ENCODE measurements at regions not wholly inside any gene's neighbourhood (a gene's known extent, or its start where the extent isn't known, plus 50 kb on each side); places are given as distances from the start of the nearest gene placed in this dataset.
A peak's percentile ranks its signal among the peaks of the same experiment; 100 is the strongest.
"Not testable (repeated sequence)": the region's sequence is repeated elsewhere in the genome, so short reads cannot be mapped to it uniquely, and the experiment has no call there.

DNA sequence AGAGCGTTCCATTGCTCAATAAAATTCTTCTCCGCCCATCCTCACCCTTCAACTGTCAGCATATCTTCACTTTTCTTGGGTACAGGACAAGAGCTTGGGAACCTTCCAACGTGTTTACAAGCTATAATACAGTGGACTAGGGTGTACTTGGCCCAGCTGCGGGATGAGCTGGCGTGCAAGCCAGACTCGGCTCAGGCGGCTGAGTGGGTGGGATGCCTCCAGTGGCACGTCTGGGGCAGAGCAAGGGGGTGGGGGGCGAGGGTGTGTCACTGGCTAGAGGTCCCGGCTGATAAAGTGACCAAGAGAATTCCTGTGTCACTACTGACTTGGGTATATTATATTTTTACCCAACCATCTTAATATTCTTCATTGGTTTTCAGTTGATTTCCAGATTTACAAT is 179.7 kb downstream of the EVA1A start:
- Mint-ChIP-seq H3K27ac (no peak overlapping the region), H3K4me1 (no peaks in the 10 kb centered on the region)

DNA sequence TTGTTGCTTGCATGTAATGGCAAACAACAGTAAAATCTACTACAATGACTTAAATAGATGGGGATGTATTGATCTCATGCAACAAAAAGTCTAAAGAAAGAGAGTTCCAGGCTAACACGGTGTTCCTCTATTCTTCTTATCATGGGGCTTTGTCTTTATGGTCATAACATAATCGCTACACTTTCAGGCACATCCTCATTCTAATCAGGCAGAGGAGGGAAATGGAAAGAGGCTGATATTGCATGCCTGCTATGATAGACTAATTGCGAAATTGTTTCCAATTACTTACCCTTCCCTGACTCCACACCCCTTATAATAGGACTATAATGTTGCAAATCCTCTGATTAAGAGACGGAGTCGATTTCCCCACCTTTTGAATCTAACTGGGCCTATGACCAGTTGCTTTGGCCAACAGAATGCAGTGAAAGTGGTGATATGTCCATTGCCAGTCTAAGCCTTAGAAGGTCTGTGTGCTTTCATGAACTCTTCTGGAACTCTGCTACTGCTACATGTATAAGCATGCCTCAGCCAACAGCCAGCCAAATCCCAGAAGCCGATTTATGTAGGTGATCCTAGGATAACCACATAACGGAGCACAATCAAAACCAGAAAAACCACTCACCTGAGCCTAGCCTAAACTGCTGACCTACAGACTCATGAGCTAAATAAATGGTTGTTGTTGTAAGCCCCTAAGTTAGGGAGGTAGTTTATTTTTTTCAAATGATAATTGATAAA is 180.3 kb upstream of the TACR1 start:
- H3K4me3 ChIP-seq (ENCODE audit: low read depth, low read length), result no peak overlapping the region
- ATAC-seq (ENCODE audit: low read depth in 2 of 2), result no peak
- Mint-ChIP-seq H3K4me1 (no peaks in the 10 kb centered on the region), H3K27ac (no peak overlapping the region), H3K27me3 (no peaks in the 10 kb centered on the region), H3K4me3 (no peak overlapping the region), H3K9me3 (peaks cover 0 to 4% (median 0%) of the 10 kb centered on the region in 7 donors), H3K36me3 (no peaks in the 10 kb centered on the region)
- DNase-seq, result no peak
- no peaks in the 10 kb centered on the region for H3K36me3 ChIP-seq (ENCODE audit: control insufficient read depth, insufficient read depth, low read length)
- H3K9me3 ChIP-seq (ENCODE audit: control insufficient read depth in 2 of 2, low read length in 2 of 2), result no peaks in the 10 kb centered on the region
- H3K4me1 ChIP-seq (ENCODE audit: control insufficient read depth, insufficient read depth, low read length, poor library complexity, severe bottlenecking), result no peaks in the 10 kb centered on the region
- H3K27me3 ChIP-seq (ENCODE audit: control insufficient read depth, insufficient read depth, low read length), result no peaks in the 10 kb centered on the region
- H3K27ac ChIP-seq (ENCODE audit: insufficient read depth, low read length, poor library complexity, severe bottlenecking), result no peak overlapping the region

More for the DNA sequence above, 179.7 kb downstream of the EVA1A start:
- no peak overlapping the region for H3K27ac ChIP-seq (ENCODE audit: insufficient read depth, low read length, poor library complexity, severe bottlenecking)
- ATAC-seq (ENCODE audit: low read depth in 2 of 2) (no peak), DNase-seq (no peak)
- no peak overlapping the region for H3K4me3 ChIP-seq (ENCODE audit: low read depth, low read length)
- no peaks in the 10 kb centered on the region for H3K36me3 Mint-ChIP-seq
- no peak overlapping the region for H3K4me3 Mint-ChIP-seq
- H3K36me3 ChIP-seq (ENCODE audit: control insufficient read depth, insufficient read depth, low read length), result no peaks in the 10 kb centered on the region
- H3K9me3 ChIP-seq (ENCODE audit: control insufficient read depth in 2 of 2, low read length in 2 of 2), result no peaks in the 10 kb centered on the region
- no peaks in the 10 kb centered on the region for H3K27me3 ChIP-seq (ENCODE audit: control insufficient read depth, insufficient read depth, low read length)
- H3K4me1 ChIP-seq (ENCODE audit: control insufficient read depth, insufficient read depth, low read length, poor library complexity, severe bottlenecking), result no peaks in the 10 kb centered on the region
- peaks cover 0 to 4% (median 0%) of the 10 kb centered on the region in 7 donors for H3K9me3 Mint-ChIP-seq
- no peaks in the 10 kb centered on the region for H3K27me3 Mint-ChIP-seq

DNA sequence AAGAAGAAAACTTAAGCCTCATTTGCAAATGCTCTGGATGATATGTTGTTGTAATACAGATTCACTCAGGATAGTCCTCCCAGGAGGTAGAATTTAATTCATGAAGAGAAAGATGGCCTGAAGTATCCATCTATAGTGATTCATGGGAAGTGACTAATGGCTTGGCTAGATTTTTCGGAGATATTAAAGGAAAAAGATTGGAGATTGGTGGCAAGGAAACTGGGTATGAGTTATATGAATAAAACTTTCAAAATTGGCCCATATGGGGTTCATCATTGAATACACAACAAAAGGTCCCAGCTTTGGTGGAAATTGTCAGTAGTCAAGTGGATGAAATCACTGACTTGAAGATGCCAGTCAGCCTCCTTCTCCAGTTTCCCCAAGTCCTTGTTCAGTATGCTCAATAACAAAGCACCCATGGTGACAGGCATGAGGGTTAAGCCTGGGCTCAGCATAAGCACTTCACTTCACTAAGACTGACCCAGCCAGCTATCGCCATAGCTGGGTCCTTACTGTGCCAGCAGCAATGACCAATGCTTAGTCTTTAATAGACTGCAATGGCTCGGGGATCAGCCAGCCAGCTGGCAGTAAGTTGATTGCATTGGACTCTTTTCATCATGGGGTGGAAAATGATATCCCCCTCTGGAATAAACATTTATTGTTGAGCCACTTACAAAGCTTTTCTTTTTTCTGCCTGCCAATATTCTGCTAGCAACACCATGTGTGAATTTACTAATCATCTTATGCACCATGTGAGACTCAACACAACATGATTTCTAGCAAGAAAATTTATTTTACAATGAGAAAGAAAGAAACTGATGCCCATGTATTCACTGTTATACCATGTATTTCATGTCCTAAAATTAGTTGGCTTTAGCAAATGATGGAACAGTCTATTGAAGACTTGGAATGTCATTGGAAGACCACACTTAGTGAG is 176.6 kb upstream of the TACR1 start:
- Mint-ChIP-seq H3K27me3 (no peaks in the 10 kb centered on the region), H3K4me1 (no peaks in the 10 kb centered on the region), H3K9me3 (peaks cover 0 to 12% (median 8%) of the 10 kb centered on the region in 7 donors), H3K4me3 (no peak overlapping the region), H3K27ac (no peak overlapping the region), H3K36me3 (no peaks in the 10 kb centered on the region)
- Histone ChIP-seq H3K4me1 (ENCODE audit: control insufficient read depth, insufficient read depth, low read length, poor library complexity, severe bottlenecking) (no peaks in the 10 kb centered on the region), H3K27ac (ENCODE audit: insufficient read depth, low read length, poor library complexity, severe bottlenecking) (no peak overlapping the region), H3K9me3 (ENCODE audit: control insufficient read depth in 2 of 2, low read length in 2 of 2) (no peaks in the 10 kb centered on the region), H3K36me3 (ENCODE audit: control insufficient read depth, insufficient read depth, low read length) (no peaks in the 10 kb centered on the region), H3K4me3 (ENCODE audit: low read depth, low read length) (no peak overlapping the region), H3K27me3 (ENCODE audit: control insufficient read depth, insufficient read depth, low read length) (no peaks in the 10 kb centered on the region)
- no peak for DNase-seq
- no peak for ATAC-seq (ENCODE audit: low read depth in 2 of 2)

DNA sequence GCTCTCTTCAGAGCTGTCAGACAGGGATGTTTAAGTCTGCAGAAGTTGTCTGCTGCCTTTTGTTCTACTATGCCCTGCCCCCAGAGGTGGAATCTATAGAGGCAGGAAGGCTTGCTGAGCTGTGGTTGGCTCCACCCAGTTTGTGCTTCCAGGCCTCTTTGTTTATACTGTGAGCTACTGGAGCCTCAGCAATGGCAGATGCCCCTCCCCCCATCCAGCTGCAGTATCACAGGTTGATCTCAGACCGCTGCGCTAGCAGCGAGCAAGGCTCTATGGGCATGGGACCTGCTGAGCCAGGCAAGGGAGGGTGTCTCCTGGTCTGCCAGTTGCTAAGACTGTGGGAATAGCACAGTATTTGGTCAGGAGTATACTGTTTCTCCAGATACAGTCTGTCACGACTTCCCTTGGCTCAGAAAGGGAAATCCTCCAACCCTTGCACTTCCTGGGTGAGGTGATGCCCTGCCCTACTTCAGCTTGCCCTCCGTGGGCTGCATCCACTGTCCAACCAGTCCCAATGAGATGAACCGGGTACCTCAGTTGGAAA is 175.2 kb upstream of the TACR1 start:
- ATAC-seq (ENCODE audit: low read depth in 2 of 2); H3K27me3 Mint-ChIP-seq; H3K4me3 ChIP-seq (ENCODE audit: low read depth, low read length); H3K36me3 ChIP-seq (ENCODE audit: control insufficient read depth, insufficient read depth, low read length); H3K9me3 ChIP-seq (ENCODE audit: control insufficient read depth in 2 of 2, low read length in 2 of 2); H3K27me3 ChIP-seq (ENCODE audit: control insufficient read depth, insufficient read depth, low read length); H3K27ac Mint-ChIP-seq; H3K4me3 Mint-ChIP-seq; H3K4me1 Mint-ChIP-seq; H3K4me1 ChIP-seq (ENCODE audit: control insufficient read depth, insufficient read depth, low read length, poor library complexity, severe bottlenecking); H3K27ac ChIP-seq (ENCODE audit: insufficient read depth, low read length, poor library complexity, severe bottlenecking); H3K36me3 Mint-ChIP-seq: not testable (repeated sequence)
- peaks cover 0 to 20% (median 8%) of the 10 kb centered on the region in 7 donors for H3K9me3 Mint-ChIP-seq
- peak in 1 of 3 donors; percentile 14 for DNase-seq

DNA sequence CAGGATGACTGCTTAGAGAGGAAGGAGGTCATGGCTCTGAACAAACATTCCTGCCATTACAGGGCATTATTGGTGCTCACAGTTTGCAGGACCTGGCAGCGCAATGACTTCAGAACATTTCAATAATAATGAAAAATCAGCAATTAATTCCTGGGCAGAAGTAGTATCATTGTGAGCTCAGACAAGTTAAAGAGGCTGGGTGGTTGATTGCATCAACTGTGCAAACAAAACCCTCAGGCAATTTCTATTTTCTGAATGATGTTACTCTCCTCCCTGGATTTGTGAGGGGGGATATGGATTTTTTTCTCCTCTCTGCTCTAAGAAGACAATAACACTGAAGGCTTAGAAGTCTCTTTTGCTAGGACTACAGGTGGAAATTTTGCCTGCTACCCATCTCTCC is 168.1 kb upstream of the TACR1 start:
- Histone ChIP-seq H3K27me3 (ENCODE audit: control insufficient read depth, insufficient read depth, low read length) (no peaks in the 10 kb centered on the region), H3K27ac (ENCODE audit: insufficient read depth, low read length, poor library complexity, severe bottlenecking) (no peak overlapping the region), H3K4me1 (ENCODE audit: control insufficient read depth, insufficient read depth, low read length, poor library complexity, severe bottlenecking) (no peaks in the 10 kb centered on the region), H3K36me3 (ENCODE audit: control insufficient read depth, insufficient read depth, low read length) (no peaks in the 10 kb centered on the region), H3K4me3 (ENCODE audit: low read depth, low read length) (no peak overlapping the region), H3K9me3 (ENCODE audit: control insufficient read depth in 2 of 2, low read length in 2 of 2) (no peaks in the 10 kb centered on the region)
- Mint-ChIP-seq H3K9me3 (peaks cover 0 to 17% (median 8%) of the 10 kb centered on the region in 7 donors), H3K4me1 (no peaks in the 10 kb centered on the region), H3K27ac (no peak overlapping the region), H3K4me3 (no peak overlapping the region), H3K36me3 (no peaks in the 10 kb centered on the region), H3K27me3 (no peaks in the 10 kb centered on the region)
- DNase-seq, result no peak
- ATAC-seq (ENCODE audit: low read depth in 2 of 2), result no peak

DNA sequence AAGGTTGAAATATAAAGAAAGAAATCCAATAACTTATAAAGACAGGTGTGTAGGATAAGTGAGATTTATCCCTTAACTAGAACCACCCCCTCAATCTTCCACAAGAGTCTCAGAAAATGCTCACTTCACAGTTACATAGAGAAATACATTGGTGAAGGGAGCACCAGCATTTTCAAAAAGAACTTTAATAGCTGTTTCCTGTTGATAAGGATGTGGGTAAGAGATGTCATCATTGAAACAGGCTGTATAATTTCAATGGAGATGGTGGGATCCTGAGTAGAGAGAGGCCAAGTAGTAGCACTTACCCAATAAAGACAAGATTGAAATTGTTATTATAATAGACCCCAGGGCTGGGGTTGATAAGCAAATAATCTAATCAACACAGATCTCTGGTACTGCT is 162.2 kb upstream of the TACR1 start:
- H3K9me3 Mint-ChIP-seq, result peaks cover 0 to 2% (median 0%) of the 10 kb centered on the region in 7 donors
- ATAC-seq (ENCODE audit: low read depth in 2 of 2), result no peak
- no peaks in the 10 kb centered on the region for H3K9me3 ChIP-seq (ENCODE audit: control insufficient read depth in 2 of 2, low read length in 2 of 2)
- DNase-seq, result no peak
- no peak overlapping the region for H3K4me3 Mint-ChIP-seq
- no peak overlapping the region for H3K27ac Mint-ChIP-seq
- H3K36me3 ChIP-seq (ENCODE audit: control insufficient read depth, insufficient read depth, low read length), result no peaks in the 10 kb centered on the region
- H3K27me3 ChIP-seq (ENCODE audit: control insufficient read depth, insufficient read depth, low read length), result no peaks in the 10 kb centered on the region
- no peaks in the 10 kb centered on the region for H3K4me1 Mint-ChIP-seq
- H3K27me3 Mint-ChIP-seq, result no peaks in the 10 kb centered on the region
- no peak overlapping the region for H3K27ac ChIP-seq (ENCODE audit: insufficient read depth, low read length, poor library complexity, severe bottlenecking)
- H3K4me3 ChIP-seq (ENCODE audit: low read depth, low read length), result no peak overlapping the region
- H3K36me3 Mint-ChIP-seq, result no peaks in the 10 kb centered on the region
- H3K4me1 ChIP-seq (ENCODE audit: control insufficient read depth, insufficient read depth, low read length, poor library complexity, severe bottlenecking), result no peaks in the 10 kb centered on the region

DNA sequence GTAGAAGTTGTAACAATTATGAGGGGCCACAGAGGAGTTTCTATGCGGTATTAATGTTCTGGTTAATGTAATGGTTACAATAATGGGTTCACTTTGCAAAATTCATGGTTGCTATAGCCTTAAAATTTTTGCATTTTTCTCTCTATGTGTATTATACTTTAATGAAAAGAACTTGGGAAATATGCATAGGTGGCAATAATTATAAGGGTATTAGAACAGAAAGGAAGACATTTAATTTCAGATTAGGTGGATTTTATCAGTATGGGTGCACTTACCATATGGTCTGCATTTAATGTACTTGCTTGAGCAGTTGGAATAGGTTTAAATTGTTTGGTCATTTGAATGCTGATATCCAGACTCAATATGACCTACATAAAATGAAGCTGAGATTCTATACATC is 161.6 kb upstream of the TACR1 start:
- no peaks in the 10 kb centered on the region for H3K27me3 ChIP-seq (ENCODE audit: control insufficient read depth, insufficient read depth, low read length)
- ATAC-seq (ENCODE audit: low read depth in 2 of 2), result no peak
- no peaks in the 10 kb centered on the region for H3K36me3 ChIP-seq (ENCODE audit: control insufficient read depth, insufficient read depth, low read length)
- H3K36me3 Mint-ChIP-seq, result no peaks in the 10 kb centered on the region
- H3K9me3 Mint-ChIP-seq, result peaks cover 0 to 2% (median 0%) of the 10 kb centered on the region in 7 donors
- no peak overlapping the region for H3K4me3 ChIP-seq (ENCODE audit: low read depth, low read length)
- H3K27ac Mint-ChIP-seq, result no peak overlapping the region
- H3K4me3 Mint-ChIP-seq, result no peak overlapping the region
- no peaks in the 10 kb centered on the region for H3K9me3 ChIP-seq (ENCODE audit: control insufficient read depth in 2 of 2, low read length in 2 of 2)
- H3K27ac ChIP-seq (ENCODE audit: insufficient read depth, low read length, poor library complexity, severe bottlenecking), result no peak overlapping the region
- DNase-seq, result no peak
- H3K4me1 ChIP-seq (ENCODE audit: control insufficient read depth, insufficient read depth, low read length, poor library complexity, severe bottlenecking), result no peaks in the 10 kb centered on the region
- no peaks in the 10 kb centered on the region for H3K27me3 Mint-ChIP-seq
- H3K4me1 Mint-ChIP-seq, result no peaks in the 10 kb centered on the region
